Gastroesophageal sphincter (tissue), 4 donors: ENCODE measurements at regions not wholly inside any gene's neighbourhood (a gene's known extent, or its start where the extent isn't known, plus 50 kb on each side); places are given as distances from the start of the nearest gene placed in this dataset.

ENCODE experiments used
- ATAC-seq: fragments of 150-250 bp; one replicate; pipeline ENCODE4 v1.9.1; 2016; ENCODE audit warnings: mild to moderate bottlenecking, moderate library complexity
- H3K27ac ChIP-seq, 4 donors: fragments of 200-600 bp; sonication (generic) in 3 of 4; 1 replicate in 3 of 4; 2 replicates in 1 of 4; pipeline ENCODE4 v1.5.1; 2016 to 2019
- H3K27me3 ChIP-seq: fragments of 200-600 bp; sonication (generic); one replicate; pipeline ENCODE4 v1.5.1; 2019
- H3K36me3 ChIP-seq, 2 donors: fragments of 200-600 bp; sonication (generic); one replicate each; pipeline ENCODE4 v1.5.1; 2019; ENCODE audit warnings: control low read depth in 1 of 2
- H3K4me1 ChIP-seq, 3 donors: fragments of 200-600 bp; sonication (generic); 1 replicate in 2 of 3; 2 replicates in 1 of 3; pipeline ENCODE4 v1.5.1; 2016 to 2019; ENCODE audit warnings: control low read depth in 2 of 3
- H3K4me3 ChIP-seq, 2 donors: fragments of 200-600 bp; sonication (generic); one replicate each; pipeline ENCODE4 v1.5.1; 2019; ENCODE audit warnings: mild to moderate bottlenecking in 1 of 2, moderate library complexity in 1 of 2
- H3K9me3 ChIP-seq, 3 donors: fragments of 200-600 bp; sonication (generic); one replicate each; pipeline ENCODE4 v1.5.1; 2017 to 2019; ENCODE audit warnings: control low read depth in 2 of 3
- EP300 ChIP-seq: sonication (generic); formaldehyde crosslinking; IDR thresholded peaks from one replicate; pipeline ENCODE4 v1.6.1; 2017; ENCODE audit warnings: antibody characterized with exemption, mild to moderate bottlenecking
- POLR2A ChIP-seq, 2 donors: fragments of 450-650 bp; IDR thresholded peaks; one replicate each; pipeline ENCODE4 v1.6.1; 2017; ENCODE audit warnings: antibody characterized with exemption in 2 of 2, mild to moderate bottlenecking in 2 of 2, moderate library complexity in 1 of 2
- POLR2AphosphoS5 ChIP-seq: sonication (generic); formaldehyde crosslinking; IDR thresholded peaks from one replicate; pipeline ENCODE4 v1.6.1; 2017; ENCODE audit warnings: antibody characterized with exemption
- WGBS, 2 donors: methylation state at CpG; one replicate each; pipeline ENCODE4 v1.1.5; 2018; ENCODE audit warnings: low coverage in 1 of 2; 5-methylcytosine and 5-hydroxymethylcytosine counted together
- TF ChIP-seq, protein P1 (sequence below), 4 experiments: fragments of 200-600 bp in 2 of 4; fragments of 450-650 bp in 2 of 4; sonication (generic) in 1 of 4; IDR thresholded peaks; one replicate each; pipeline ENCODE4 v1.5.1; 2017 to 2019; ENCODE audit warnings: antibody characterized with exemption in 4 of 4, mild to moderate bottlenecking in 2 of 4, moderate library complexity in 2 of 4

DNA sequence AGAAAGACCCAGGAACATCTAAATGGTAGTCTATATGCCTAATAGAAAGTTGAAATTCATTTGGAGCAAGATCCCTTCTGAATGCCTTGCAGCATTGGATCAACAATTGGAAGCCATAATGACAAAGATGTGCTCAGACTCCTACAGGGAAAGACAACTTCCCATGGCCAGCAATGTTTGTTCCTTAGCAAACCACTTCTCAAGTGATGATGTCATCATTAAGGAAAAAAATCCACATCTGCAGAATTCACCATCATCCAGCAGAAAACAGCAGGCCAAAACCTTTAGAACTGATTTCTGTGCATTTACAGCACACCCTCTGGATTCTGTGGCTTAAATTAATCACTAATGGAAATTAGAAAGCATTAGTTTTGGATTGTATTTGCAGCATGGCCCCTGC, 82.4 kb upstream of the ZIC3 start:
- TF ChIP-seq, protein P1, sequence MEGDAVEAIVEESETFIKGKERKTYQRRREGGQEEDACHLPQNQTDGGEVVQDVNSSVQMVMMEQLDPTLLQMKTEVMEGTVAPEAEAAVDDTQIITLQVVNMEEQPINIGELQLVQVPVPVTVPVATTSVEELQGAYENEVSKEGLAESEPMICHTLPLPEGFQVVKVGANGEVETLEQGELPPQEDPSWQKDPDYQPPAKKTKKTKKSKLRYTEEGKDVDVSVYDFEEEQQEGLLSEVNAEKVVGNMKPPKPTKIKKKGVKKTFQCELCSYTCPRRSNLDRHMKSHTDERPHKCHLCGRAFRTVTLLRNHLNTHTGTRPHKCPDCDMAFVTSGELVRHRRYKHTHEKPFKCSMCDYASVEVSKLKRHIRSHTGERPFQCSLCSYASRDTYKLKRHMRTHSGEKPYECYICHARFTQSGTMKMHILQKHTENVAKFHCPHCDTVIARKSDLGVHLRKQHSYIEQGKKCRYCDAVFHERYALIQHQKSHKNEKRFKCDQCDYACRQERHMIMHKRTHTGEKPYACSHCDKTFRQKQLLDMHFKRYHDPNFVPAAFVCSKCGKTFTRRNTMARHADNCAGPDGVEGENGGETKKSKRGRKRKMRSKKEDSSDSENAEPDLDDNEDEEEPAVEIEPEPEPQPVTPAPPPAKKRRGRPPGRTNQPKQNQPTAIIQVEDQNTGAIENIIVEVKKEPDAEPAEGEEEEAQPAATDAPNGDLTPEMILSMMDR (IDR thresholded peaks at IDR 0.05): no peak
- TF ChIP-seq POLR2AphosphoS5: no peak
- no peak for TF ChIP-seq EP300
- TF ChIP-seq POLR2A (IDR thresholded peaks at IDR 0.05): no peak
- no peak for ATAC-seq
- H3K9me3 ChIP-seq: no peaks in the 10 kb centered on the region
- H3K27me3 ChIP-seq: no peaks in the 10 kb centered on the region
- no peaks in the 10 kb centered on the region for H3K4me1 ChIP-seq
- H3K36me3 ChIP-seq: no peaks in the 10 kb centered on the region
- no peak overlapping the region for H3K4me3 ChIP-seq
- no peak overlapping the region for H3K27ac ChIP-seq

DNA sequence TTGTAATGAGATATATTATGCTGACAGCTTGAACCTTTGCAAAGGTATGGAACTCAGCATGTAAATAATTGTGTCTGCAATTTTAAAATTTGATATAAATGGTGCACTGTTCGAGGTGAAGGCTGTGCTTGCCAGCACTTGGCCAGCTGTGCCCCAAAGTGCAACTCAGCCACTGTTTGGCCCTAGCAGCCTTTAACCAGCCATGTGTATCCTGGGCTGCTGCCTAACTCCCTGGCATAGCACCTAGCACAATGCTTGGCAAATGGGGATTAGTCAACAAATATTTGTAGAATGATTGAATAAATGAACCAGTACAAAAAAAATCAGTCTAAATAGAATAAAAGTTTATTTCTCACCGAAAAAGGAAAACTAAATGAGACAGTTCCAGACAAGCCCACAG, 83.8 kb upstream of the ZIC3 start:
- TF ChIP-seq, protein P1 (IDR thresholded peaks at IDR 0.05): no peak
- TF ChIP-seq EP300 (no peak), POLR2AphosphoS5 (no peak), POLR2A (IDR thresholded peaks at IDR 0.05) (no peak)
- Histone ChIP-seq H3K27ac (no peak overlapping the region), H3K4me1 (no peaks in the 10 kb centered on the region), H3K36me3 (no peaks in the 10 kb centered on the region), H3K4me3 (no peak overlapping the region), H3K9me3 (no peaks in the 10 kb centered on the region), H3K27me3 (no peaks in the 10 kb centered on the region)
- 0 to 60% methylated on average over 1 to 2 of the region's 2 CpGs for WGBS, 2 donors
- no peak for ATAC-seq

DNA sequence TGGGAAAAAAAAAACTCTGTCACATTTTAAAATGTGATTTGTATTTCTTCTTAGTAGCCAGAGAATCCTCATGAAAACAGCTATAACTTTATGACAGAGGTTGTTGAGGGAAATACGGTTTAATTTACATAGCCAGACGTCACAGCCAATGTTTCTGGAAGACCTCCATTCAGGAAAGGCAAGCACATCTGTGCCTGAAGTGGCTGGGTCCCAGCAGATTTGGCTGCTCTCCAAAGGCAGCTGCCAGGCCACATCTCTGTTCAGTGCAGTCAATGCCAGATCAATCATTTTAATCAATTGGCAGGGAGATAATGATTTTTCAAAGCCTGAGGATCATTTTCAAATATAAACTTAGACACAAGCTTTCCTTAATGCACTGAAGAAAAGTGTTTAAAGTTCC, 86.5 kb upstream of the ZIC3 start:
- no peak for ATAC-seq
- H3K4me1 ChIP-seq: no peaks in the 10 kb centered on the region
- no peak overlapping the region for H3K27ac ChIP-seq
- no peaks in the 10 kb centered on the region for H3K9me3 ChIP-seq
- WGBS, 2 donors: 14% methylated on average over 2 of the region's 2 CpGs; no CpG with 5 or more reads in 1 of the 2 donors
- no peaks in the 10 kb centered on the region for H3K36me3 ChIP-seq
- H3K27me3 ChIP-seq: no peaks in the 10 kb centered on the region
- no peak overlapping the region for H3K4me3 ChIP-seq
- TF ChIP-seq POLR2AphosphoS5 (no peak), POLR2A (IDR thresholded peaks at IDR 0.05) (no peak), EP300 (no peak)
- TF ChIP-seq, protein P1 (IDR thresholded peaks at IDR 0.05): no peak

DNA sequence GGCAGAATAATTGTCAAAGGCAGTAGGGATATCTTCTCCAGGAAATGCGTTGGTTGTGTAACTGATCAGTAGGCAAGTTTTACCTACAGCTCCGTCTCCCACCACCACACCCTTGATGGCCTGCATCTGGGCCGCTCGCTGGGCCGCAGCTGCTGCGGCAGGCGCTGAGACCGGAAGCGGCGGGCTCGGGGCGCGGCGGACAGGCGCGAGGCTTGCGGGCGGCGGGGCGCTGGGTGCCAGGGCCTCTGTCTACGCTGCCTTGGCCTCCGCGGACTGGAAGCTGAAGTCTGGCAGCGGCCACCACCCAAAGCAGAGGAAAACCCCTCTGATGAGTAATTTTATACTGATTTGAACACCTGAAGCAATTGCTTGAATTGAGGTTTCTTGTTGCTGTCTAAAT, 124.2 kb upstream of the ZIC3 start:
- H3K4me3 ChIP-seq: no peak overlapping the region
- no peaks in the 10 kb centered on the region for H3K27me3 ChIP-seq
- 53% methylated on average over 4 of the region's 24 CpGs; no CpG with 5 or more reads in 1 of the 2 donors for WGBS, 2 donors
- no peak overlapping the region for H3K27ac ChIP-seq
- no peaks in the 10 kb centered on the region for H3K4me1 ChIP-seq
- H3K9me3 ChIP-seq: no peaks in the 10 kb centered on the region
- TF ChIP-seq POLR2A (IDR thresholded peaks at IDR 0.05) (no peak), POLR2AphosphoS5 (no peak)
- H3K36me3 ChIP-seq: no peaks in the 10 kb centered on the region
- no peak for ATAC-seq

DNA sequence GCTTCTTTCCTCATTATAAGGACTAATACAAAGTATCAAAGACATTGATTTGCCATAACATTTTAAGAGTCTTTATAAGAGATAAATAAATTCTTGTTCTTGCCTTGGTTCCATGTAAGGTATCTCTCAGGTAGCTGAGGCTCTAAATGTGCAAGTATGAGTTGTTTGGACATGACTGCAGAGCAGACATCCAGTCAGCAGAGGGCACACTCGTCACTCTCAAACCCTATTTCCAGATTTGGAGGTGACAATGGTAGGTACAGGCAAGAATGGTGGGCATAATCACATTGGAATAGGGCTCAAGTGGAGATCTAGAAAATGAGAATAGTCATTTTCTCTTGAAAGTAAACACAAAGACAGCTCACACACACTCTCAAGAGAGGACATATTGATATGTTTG, 133.3 kb upstream of the ZIC3 start:
- Histone ChIP-seq H3K27me3 (peaks cover 35% of the 10 kb centered on the region), H3K27ac (no peak overlapping the region), H3K4me3 (no peak overlapping the region), H3K4me1 (peaks cover 0 to 16% (median 4%) of the 10 kb centered on the region in 3 donors), H3K36me3 (no peaks in the 10 kb centered on the region), H3K9me3 (peaks cover 0 to 7% (median 0%) of the 10 kb centered on the region in 3 donors)
- no peak for ATAC-seq
- WGBS, 2 donors: 0% methylated on average over 1 of the region's 1 CpG
- TF ChIP-seq POLR2AphosphoS5 (no peak), EP300 (no peak), POLR2A (IDR thresholded peaks at IDR 0.05) (no peak)
- TF ChIP-seq, protein P1 (IDR thresholded peaks at IDR 0.05): no peak
